GM12878 (cell line): ENCODE measurements at regions not wholly inside any gene's neighbourhood (a gene's known extent, or its start where the extent isn't known, plus 50 kb on each side); places are given as distances from the start of the nearest gene placed in this dataset.

Experiments
- BHLHE40 ChIP-seq, 2 experiments: fragments of 450-650 bp in 1 of 2; IDR thresholded peaks; 2 replicates each; pipeline ENCODE4 v1.6.1; 2011 to 2017; ENCODE audit warnings: low read depth in 2 of 2, borderline replicate concordance in 1 of 2, improper control_type of control experiment in 1 of 2, low read length in 1 of 2, mild to moderate bottlenecking in 1 of 2
- CREB1 ChIP-seq: IDR thresholded peaks from 2 replicates; pipeline ENCODE4 v1.6.1; 2012; ENCODE audit warnings: low read depth, mild to moderate bottlenecking, inconsistent platforms
- ESRRA ChIP-seq: IDR thresholded peaks from 2 replicates; pipeline ENCODE4 v1.6.1; 2012; ENCODE audit warnings: mild to moderate bottlenecking, low read length, improper control_type of control experiment
- EZH2 ChIP-seq: IDR thresholded peaks from 2 replicates; pipeline ENCODE4 v1.6.1; 2012; ENCODE audit warnings: low read depth, mild to moderate bottlenecking, control low read depth, inconsistent platforms, low read length, borderline replicate concordance; ENCODE audit not compliant: control insufficient read depth
- FOXM1 ChIP-seq: IDR thresholded peaks from 2 replicates; pipeline ENCODE4 v1.6.1; 2012; ENCODE audit warnings: low read depth, mild to moderate bottlenecking, inconsistent platforms, low read length, moderate library complexity
- GABPA ChIP-seq: IDR thresholded peaks from 2 replicates; pipeline ENCODE4 v1.6.1; 2014; ENCODE audit warnings: antibody characterized with exemption, low read depth, mild to moderate bottlenecking, inconsistent platforms
- GATAD2B ChIP-seq: fragments of 450-650 bp; conservative IDR thresholded peaks from 2 replicates; pipeline ENCODE4 v1.6.1; 2017; ENCODE audit warnings: low read depth, mild to moderate bottlenecking, moderate library complexity
- HDGF ChIP-seq: fragments of 450-650 bp; IDR thresholded peaks from 2 replicates; pipeline ENCODE4 v1.6.1; 2016; ENCODE audit warnings: antibody characterized with exemption
- IKZF2 ChIP-seq, 2 experiments: fragments of 450-650 bp; IDR thresholded peaks; 2 replicates each; pipeline ENCODE4 v1.6.1; 2017; ENCODE audit warnings: mild to moderate bottlenecking in 2 of 2, moderate library complexity in 2 of 2
- IRF4 ChIP-seq: IDR thresholded peaks from 2 replicates; pipeline ENCODE4 v1.6.1; 2011; ENCODE audit warnings: low read depth, low read length
- JUNB ChIP-seq: IDR thresholded peaks from 2 replicates; pipeline ENCODE4 v1.6.1; 2016; ENCODE audit warnings: antibody characterized with exemption, mild to moderate bottlenecking
- JUND ChIP-seq: IDR thresholded peaks from 2 replicates; pipeline ENCODE4 v1.6.1; 2012; ENCODE audit warnings: low read depth, mild to moderate bottlenecking, low read length, improper control_type of control experiment, moderate library complexity
- MEF2B ChIP-seq: fragments of 450-650 bp; IDR thresholded peaks from 2 replicates; pipeline ENCODE4 v1.6.1; 2018; ENCODE audit warnings: mild to moderate bottlenecking, moderate library complexity; ENCODE audit not compliant: partially characterized antibody, poor library complexity, severe bottlenecking
- NFIC ChIP-seq: IDR thresholded peaks from 2 replicates; pipeline ENCODE4 v1.6.1; 2012; ENCODE audit warnings: low read depth, mild to moderate bottlenecking, inconsistent platforms, low read length, moderate library complexity
- PAX5 ChIP-seq: IDR thresholded peaks from 2 replicates; pipeline ENCODE4 v1.6.1; 2011; ENCODE audit warnings: low read depth, low read length, borderline replicate concordance
- POU2F2 ChIP-seq: IDR thresholded peaks from 3 replicates; pipeline ENCODE4 v1.6.1; 2011; ENCODE audit warnings: low read depth, mild to moderate bottlenecking, low read length, borderline replicate concordance
- RAD51 ChIP-seq: fragments of 450-650 bp; IDR thresholded peaks from 2 replicates; pipeline ENCODE4 v1.6.1; 2016; ENCODE audit warnings: moderate library complexity, mild to moderate bottlenecking, inconsistent platforms
- RBBP5 ChIP-seq: fragments of 200-600 bp; sonication (generic); conservative IDR thresholded peaks from 2 replicates; pipeline ENCODE4 v1.6.1; 2016
- RUNX3 ChIP-seq: IDR thresholded peaks from 2 replicates; pipeline ENCODE4 v1.6.1; 2012; ENCODE audit warnings: low read length, inconsistent platforms
- TCF3 ChIP-seq: IDR thresholded peaks from 2 replicates; pipeline ENCODE4 v1.6.1; 2012; ENCODE audit warnings: low read depth, mild to moderate bottlenecking, low read length, borderline replicate concordance; ENCODE audit not compliant: insufficient read depth
- TF ChIP-seq, protein P1 (sequence below): fragments of 450-650 bp; IDR thresholded peaks from 2 replicates; pipeline ENCODE4 v1.6.1; 2017; ENCODE audit warnings: mild to moderate bottlenecking, moderate library complexity
- TF ChIP-seq, protein P2 (sequence below): fragments of 450-650 bp; IDR thresholded peaks from 2 replicates; pipeline ENCODE4 v1.6.1; 2017; ENCODE audit warnings: low read depth, mild to moderate bottlenecking, moderate library complexity
- TF ChIP-seq, protein P3 (sequence below): IDR thresholded peaks from 2 replicates; pipeline ENCODE4 v1.6.1; 2011; ENCODE audit warnings: borderline replicate concordance, low read depth, mild to moderate bottlenecking, moderate library complexity, mixed read lengths, low read length; ENCODE audit not compliant: insufficient read depth; ENCODE audit errors: extremely low read length

DNA sequence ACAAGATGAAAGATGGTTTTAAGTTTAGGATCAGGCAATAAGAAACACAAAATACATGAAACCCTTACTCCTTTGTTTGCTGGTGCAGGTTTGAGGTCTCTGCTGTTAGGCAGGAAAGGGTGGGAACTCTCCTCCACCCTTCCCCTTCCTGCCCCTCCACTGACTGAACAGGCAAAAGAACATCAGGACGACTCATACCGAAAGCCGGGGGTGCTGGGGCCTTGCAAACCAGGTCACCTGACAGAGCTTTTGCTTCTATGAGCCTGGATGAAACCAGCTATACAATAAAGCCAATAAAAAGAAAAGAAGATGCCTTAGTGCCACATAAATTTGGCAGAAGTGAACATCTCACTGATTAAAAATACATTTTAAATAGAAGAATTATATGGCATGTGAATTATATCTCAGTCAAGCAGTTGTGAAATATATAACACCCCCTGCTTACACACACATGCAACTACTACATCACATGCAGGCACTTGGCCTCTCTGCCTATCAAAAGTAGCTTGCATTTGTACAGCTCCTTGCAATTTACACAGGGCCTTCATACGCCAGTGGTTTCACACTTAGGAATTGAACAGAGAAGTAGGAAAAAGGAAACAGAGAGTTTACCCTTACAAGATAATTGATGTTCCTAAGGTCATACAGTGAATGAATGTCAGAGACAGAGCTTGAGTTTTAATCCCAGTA is 215.1 kb upstream of the TRIB2 start (continued):
- TF ChIP-seq BHLHE40 (IDR thresholded peaks at IDR 0.05; ENCODE audit: borderline replicate concordance in 1 of 2, low read depth in 2 of 2, low read length in 1 of 2), result peak; percentile 85 to 90
- TF ChIP-seq PAX5, result peak; percentile 59; the same call in 1 of the 2 replicates
- TF ChIP-seq, protein P1, sequence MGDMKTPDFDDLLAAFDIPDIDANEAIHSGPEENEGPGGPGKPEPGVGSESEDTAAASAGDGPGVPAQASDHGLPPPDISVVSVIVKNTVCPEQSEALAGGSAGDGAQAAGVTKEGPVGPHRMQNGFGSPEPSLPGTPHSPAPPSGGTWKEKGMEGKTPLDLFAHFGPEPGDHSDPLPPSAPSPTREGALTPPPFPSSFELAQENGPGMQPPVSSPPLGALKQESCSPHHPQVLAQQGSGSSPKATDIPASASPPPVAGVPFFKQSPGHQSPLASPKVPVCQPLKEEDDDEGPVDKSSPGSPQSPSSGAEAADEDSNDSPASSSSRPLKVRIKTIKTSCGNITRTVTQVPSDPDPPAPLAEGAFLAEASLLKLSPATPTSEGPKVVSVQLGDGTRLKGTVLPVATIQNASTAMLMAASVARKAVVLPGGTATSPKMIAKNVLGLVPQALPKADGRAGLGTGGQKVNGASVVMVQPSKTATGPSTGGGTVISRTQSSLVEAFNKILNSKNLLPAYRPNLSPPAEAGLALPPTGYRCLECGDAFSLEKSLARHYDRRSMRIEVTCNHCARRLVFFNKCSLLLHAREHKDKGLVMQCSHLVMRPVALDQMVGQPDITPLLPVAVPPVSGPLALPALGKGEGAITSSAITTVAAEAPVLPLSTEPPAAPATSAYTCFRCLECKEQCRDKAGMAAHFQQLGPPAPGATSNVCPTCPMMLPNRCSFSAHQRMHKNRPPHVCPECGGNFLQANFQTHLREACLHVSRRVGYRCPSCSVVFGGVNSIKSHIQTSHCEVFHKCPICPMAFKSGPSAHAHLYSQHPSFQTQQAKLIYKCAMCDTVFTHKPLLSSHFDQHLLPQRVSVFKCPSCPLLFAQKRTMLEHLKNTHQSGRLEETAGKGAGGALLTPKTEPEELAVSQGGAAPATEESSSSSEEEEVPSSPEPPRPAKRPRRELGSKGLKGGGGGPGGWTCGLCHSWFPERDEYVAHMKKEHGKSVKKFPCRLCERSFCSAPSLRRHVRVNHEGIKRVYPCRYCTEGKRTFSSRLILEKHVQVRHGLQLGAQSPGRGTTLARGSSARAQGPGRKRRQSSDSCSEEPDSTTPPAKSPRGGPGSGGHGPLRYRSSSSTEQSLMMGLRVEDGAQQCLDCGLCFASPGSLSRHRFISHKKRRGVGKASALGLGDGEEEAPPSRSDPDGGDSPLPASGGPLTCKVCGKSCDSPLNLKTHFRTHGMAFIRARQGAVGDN, result 0 out of 2 replicates have a peak, but pooled peaks have one; percentile 42
- TF ChIP-seq HDGF, result 0 out of 2 replicates have a peak, but pooled peaks have one; percentile 57
- TF ChIP-seq, protein P2, sequence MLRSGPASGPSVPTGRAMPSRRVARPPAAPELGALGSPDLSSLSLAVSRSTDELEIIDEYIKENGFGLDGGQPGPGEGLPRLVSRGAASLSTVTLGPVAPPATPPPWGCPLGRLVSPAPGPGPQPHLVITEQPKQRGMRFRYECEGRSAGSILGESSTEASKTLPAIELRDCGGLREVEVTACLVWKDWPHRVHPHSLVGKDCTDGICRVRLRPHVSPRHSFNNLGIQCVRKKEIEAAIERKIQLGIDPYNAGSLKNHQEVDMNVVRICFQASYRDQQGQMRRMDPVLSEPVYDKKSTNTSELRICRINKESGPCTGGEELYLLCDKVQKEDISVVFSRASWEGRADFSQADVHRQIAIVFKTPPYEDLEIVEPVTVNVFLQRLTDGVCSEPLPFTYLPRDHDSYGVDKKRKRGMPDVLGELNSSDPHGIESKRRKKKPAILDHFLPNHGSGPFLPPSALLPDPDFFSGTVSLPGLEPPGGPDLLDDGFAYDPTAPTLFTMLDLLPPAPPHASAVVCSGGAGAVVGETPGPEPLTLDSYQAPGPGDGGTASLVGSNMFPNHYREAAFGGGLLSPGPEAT, result peak; percentile 64
- TF ChIP-seq NFIC, result peak; percentile 64; the same call in 1 of the 2 replicates
- TF ChIP-seq GABPA, result peak; percentile 25; the same call in 1 of the 2 replicates
- TF ChIP-seq CREB1, result 0 out of 2 replicates have a peak, but pooled peaks have one; percentile 26
- peak; percentile 98 for TF ChIP-seq IRF4
- peak; percentile 63 for TF ChIP-seq RUNX3
- TF ChIP-seq JUNB, result peak; percentile 94
- 0 out of 2 replicates have a peak, but pooled peaks have one; percentile 18 for TF ChIP-seq TCF3
- 0 out of 2 replicates have a peak, but pooled peaks have one; percentile 26 for TF ChIP-seq GATAD2B
- no peak for TF ChIP-seq ESRRA
- peak; percentile 48; the same call in 1 of the 2 replicates for TF ChIP-seq FOXM1
- TF ChIP-seq MEF2B, result no peak
- TF ChIP-seq, protein P3, sequence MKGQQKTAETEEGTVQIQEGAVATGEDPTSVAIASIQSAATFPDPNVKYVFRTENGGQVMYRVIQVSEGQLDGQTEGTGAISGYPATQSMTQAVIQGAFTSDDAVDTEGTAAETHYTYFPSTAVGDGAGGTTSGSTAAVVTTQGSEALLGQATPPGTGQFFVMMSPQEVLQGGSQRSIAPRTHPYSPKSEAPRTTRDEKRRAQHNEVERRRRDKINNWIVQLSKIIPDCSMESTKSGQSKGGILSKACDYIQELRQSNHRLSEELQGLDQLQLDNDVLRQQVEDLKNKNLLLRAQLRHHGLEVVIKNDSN, result peak; percentile 57
- no peak for TF ChIP-seq EZH2
- TF ChIP-seq RBBP5, result no peak
- peak; percentile 90 for TF ChIP-seq RAD51
- TF ChIP-seq POU2F2, result no peak
- TF ChIP-seq JUND, result peak; percentile 95
- peak; percentile 60 to 81; a peak in 3 of 4 replicates for TF ChIP-seq IKZF2 (IDR thresholded peaks at IDR 0.05)
